ENCODE measurements at regions not wholly inside any gene's neighbourhood (a gene's known extent, or its start where the extent isn't known, plus 50 kb on each side); places are given as distances from the start of the nearest gene placed in this dataset.

DNA sequence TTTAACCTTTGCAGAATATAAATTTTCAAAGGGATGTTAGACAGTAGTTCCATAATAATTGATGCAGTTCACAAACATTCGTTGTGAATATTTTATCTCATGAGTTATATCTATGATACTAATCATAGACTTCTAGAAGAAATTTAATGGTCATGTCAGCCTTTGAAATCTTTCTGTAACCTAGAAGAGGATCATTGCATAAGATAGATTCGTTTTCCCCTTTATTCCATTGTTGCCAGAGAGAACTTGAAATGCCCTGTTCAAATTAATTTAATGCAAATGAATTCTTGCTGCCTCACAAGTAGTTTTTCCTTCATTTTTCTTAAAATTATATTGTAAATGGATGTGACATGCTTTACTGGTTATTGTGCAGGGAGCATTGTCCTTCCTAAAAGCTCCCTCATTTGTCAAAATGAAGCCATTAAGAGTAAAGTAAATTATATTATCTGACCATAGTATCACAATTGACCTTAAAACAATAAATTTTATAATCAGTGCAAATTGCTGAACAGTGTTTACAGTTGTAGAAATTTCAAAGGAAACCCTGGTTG, 128.5 kb upstream of the ZNF717 start:
- no peak for TF ChIP-seq ZNF311 (tag by site-specific recombination; IDR thresholded peaks at IDR 0.05; ENCODE audit: borderline replicate concordance)
- TF ChIP-seq KLF16 (tag by site-specific recombination; IDR thresholded peaks at IDR 0.05) = no peak
- no peak for TF ChIP-seq SETDB1 (IDR thresholded peaks at IDR 0.05; ENCODE audit: insufficient read length, low read length)
- TF ChIP-seq HOXA7 (CRISPR knock-in tag; IDR thresholded peaks at IDR 0.05; ENCODE audit: borderline replicate concordance) = no peak
- TF ChIP-seq ZNF664 (tag by site-specific recombination; IDR thresholded peaks at IDR 0.05) = no peak
- no peak for TF ChIP-seq FEZF1 (tag by site-specific recombination; IDR thresholded peaks at IDR 0.05)
- TF ChIP-seq YY1 (tag by site-specific recombination; IDR thresholded peaks at IDR 0.05) = no peak
- no peak for TF ChIP-seq BCL11B (tag by site-specific recombination; IDR thresholded peaks at IDR 0.05; ENCODE audit: low read depth)
- no peak for TF ChIP-seq BCL11A (tag by site-specific recombination; IDR thresholded peaks at IDR 0.05; ENCODE audit: low read depth)
- TF ChIP-seq, protein P1, sequence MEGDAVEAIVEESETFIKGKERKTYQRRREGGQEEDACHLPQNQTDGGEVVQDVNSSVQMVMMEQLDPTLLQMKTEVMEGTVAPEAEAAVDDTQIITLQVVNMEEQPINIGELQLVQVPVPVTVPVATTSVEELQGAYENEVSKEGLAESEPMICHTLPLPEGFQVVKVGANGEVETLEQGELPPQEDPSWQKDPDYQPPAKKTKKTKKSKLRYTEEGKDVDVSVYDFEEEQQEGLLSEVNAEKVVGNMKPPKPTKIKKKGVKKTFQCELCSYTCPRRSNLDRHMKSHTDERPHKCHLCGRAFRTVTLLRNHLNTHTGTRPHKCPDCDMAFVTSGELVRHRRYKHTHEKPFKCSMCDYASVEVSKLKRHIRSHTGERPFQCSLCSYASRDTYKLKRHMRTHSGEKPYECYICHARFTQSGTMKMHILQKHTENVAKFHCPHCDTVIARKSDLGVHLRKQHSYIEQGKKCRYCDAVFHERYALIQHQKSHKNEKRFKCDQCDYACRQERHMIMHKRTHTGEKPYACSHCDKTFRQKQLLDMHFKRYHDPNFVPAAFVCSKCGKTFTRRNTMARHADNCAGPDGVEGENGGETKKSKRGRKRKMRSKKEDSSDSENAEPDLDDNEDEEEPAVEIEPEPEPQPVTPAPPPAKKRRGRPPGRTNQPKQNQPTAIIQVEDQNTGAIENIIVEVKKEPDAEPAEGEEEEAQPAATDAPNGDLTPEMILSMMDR (tag by site-specific recombination; IDR thresholded peaks at IDR 0.05) = no peak
